GM12878 (cell line): ENCODE measurements at regions not wholly inside any gene's neighbourhood (a gene's known extent, or its start where the extent isn't known, plus 50 kb on each side); places are given as distances from the start of the nearest gene placed in this dataset.

ENCODE experiments used
- ATAC-seq: fragments of 200-7000 bp; cut with Tn5 transposase; 3 replicates; pipeline ENCODE4 v1.9.1; 2020; ENCODE audit warnings: mild to moderate bottlenecking, moderate library complexity
- BruUV-seq: library from RNA; stranded (reverse); fragments of 400-500 nt; replicated peaks from 2 replicates; lab custom pipeline; 2021; lab: Mats Ljungman, UMichigan
- CTCF ChIA-PET: fragments of 300-600 bp; sonication (Branson Sonifier 250); formaldehyde crosslinking; extraction: SDS; loops from one replicate; lab custom pipeline; 2021; ENCODE audit warnings: inconsistent platforms; lab: Yijun Ruan, JAX
- POLR2A ChIA-PET: fragments of 350-600 bp; formaldehyde crosslinking; extraction: SDS; loops from one replicate; lab custom pipeline; 2021; ENCODE audit warnings: inconsistent platforms; lab: Charles Lee
- RAD21 ChIA-PET: fragments of 300-600 bp; sonication (Branson Sonifier 250); formaldehyde crosslinking; loops from one replicate; lab custom pipeline; 2023; ENCODE audit warnings: antibody characterized with exemption; ENCODE audit not compliant: unreplicated experiment; lab: Charles Lee
- SMC1A ChIA-PET: fragments of 300-600 bp; sonication (Branson Sonifier 250); formaldehyde crosslinking; loops from one replicate; lab custom pipeline; 2023; ENCODE audit not compliant: unreplicated experiment, uncharacterized antibody; lab: Charles Lee
- DNase-seq: peaks from one replicate; pipeline ENCODE4 v3.0.0-alpha.2; 2011; ENCODE audit warnings: low read depth, low spot score
- FAIRE-seq: peaks from 3 replicates; lab custom pipeline; 2011; peaks lifted over from hg19 to GRCh38; lab: Jason Lieb, UNC
- H2AFZ ChIP-seq: 2 replicates; pipeline ENCODE4 v1.6.0; 2011; ENCODE audit warnings: low read depth, low read length, control low read depth; ENCODE audit not compliant: control insufficient read depth
- H3K27ac ChIP-seq: 2 replicates; pipeline ENCODE4 v1.5.1; 2011; ENCODE audit warnings: control low read depth; ENCODE audit not compliant: control insufficient read depth, insufficient read depth
- H3K27me3 ChIP-seq, 2 experiments: replicated peaks in 1 of 2; 2 replicates each; pipeline versions ENCODE4 v1.6.0 to v1.6.1; 2011; ENCODE audit warnings: low read length in 1 of 2; ENCODE audit not compliant: control insufficient read depth in 2 of 2, insufficient read depth in 2 of 2
- H3K36me3 ChIP-seq, 2 experiments: 2 replicates each; pipeline ENCODE4 v1.5.1; 2011; ENCODE audit warnings: low read length in 1 of 2; ENCODE audit not compliant: control insufficient read depth in 2 of 2, insufficient read depth in 2 of 2
- H3K4me1 ChIP-seq: 2 replicates; pipeline ENCODE4 v1.6.1; 2011; ENCODE audit warnings: mild to moderate bottlenecking, low read length, moderate library complexity, mixed read lengths; ENCODE audit not compliant: control insufficient read depth, insufficient read depth
- H3K4me2 ChIP-seq: 2 replicates; pipeline ENCODE4 v1.6.0; 2011; ENCODE audit warnings: control low read depth; ENCODE audit not compliant: control insufficient read depth, insufficient read depth
- H3K4me3 ChIP-seq: fragments of 200-600 bp; sonication (generic); 2 replicates; pipeline ENCODE4 v1.5.1; 2016
- H3K79me2 ChIP-seq: 2 replicates; pipeline ENCODE4 v1.6.0; 2011; ENCODE audit warnings: low read length; ENCODE audit not compliant: control insufficient read depth, insufficient read depth
- H3K9ac ChIP-seq: 2 replicates; pipeline ENCODE4 v1.8.0; 2011; ENCODE audit warnings: low read length, control low read depth, mixed read lengths; ENCODE audit not compliant: control insufficient read depth, insufficient read depth
- H3K9me3 ChIP-seq: replicated peaks from 3 replicates; pipeline ENCODE4 v1.5.1; 2011; ENCODE audit warnings: mild to moderate bottlenecking, low read length; ENCODE audit not compliant: control insufficient read depth, insufficient read depth
- H4K20me1 ChIP-seq: 2 replicates; pipeline ENCODE4 v1.6.0; 2011; ENCODE audit not compliant: control insufficient read depth, insufficient read depth
- ATF2 ChIP-seq: IDR thresholded peaks from 2 replicates; pipeline ENCODE4 v1.6.1; 2012; ENCODE audit warnings: low read length, inconsistent platforms
- ATF7 ChIP-seq: fragments of 450-650 bp; IDR thresholded peaks from 2 replicates; pipeline ENCODE4 v1.6.1; 2016; ENCODE audit warnings: low read depth, mild to moderate bottlenecking
- BHLHE40 ChIP-seq, 2 experiments: fragments of 450-650 bp in 1 of 2; IDR thresholded peaks; 2 replicates each; pipeline ENCODE4 v1.6.1; 2011 to 2017; ENCODE audit warnings: low read depth in 2 of 2, borderline replicate concordance in 1 of 2, improper control_type of control experiment in 1 of 2, low read length in 1 of 2, mild to moderate bottlenecking in 1 of 2
- CHD2 ChIP-seq: IDR thresholded peaks from 2 replicates; pipeline ENCODE4 v1.6.1; 2011; ENCODE audit warnings: low read depth, low read length, improper control_type of control experiment, borderline replicate concordance
- CREB1 ChIP-seq: IDR thresholded peaks from 2 replicates; pipeline ENCODE4 v1.6.1; 2012; ENCODE audit warnings: low read depth, mild to moderate bottlenecking, inconsistent platforms
- CTCF ChIP-seq, 3 experiments: IDR thresholded peaks in 2 of 3; conservative IDR thresholded peaks in 1 of 3; 2 replicates each; pipeline ENCODE4 v1.5.1; 2011; ENCODE audit warnings: low read depth in 3 of 3, low read length in 3 of 3, mild to moderate bottlenecking in 3 of 3, control low read depth in 2 of 3, moderate library complexity in 2 of 3, inconsistent platforms in 1 of 3, mixed read lengths in 1 of 3; ENCODE audit not compliant: control insufficient read depth in 2 of 3, insufficient read depth in 1 of 3; ENCODE audit errors: extremely low read depth in 1 of 3
- GABPA ChIP-seq: IDR thresholded peaks from 2 replicates; pipeline ENCODE4 v1.6.1; 2014; ENCODE audit warnings: antibody characterized with exemption, low read depth, mild to moderate bottlenecking, inconsistent platforms
- HDAC6 ChIP-seq: fragments of 200-600 bp; sonication (generic); IDR thresholded peaks from one replicate; pipeline ENCODE4 v1.8.0; 2017; ENCODE audit warnings: antibody characterized with exemption; ENCODE audit not compliant: unreplicated experiment
- IRF4 ChIP-seq: IDR thresholded peaks from 2 replicates; pipeline ENCODE4 v1.6.1; 2011; ENCODE audit warnings: low read depth, low read length
- NFYA ChIP-seq: IDR thresholded peaks from 2 replicates; pipeline ENCODE4 v1.6.1; 2011; ENCODE audit warnings: low read depth, mild to moderate bottlenecking, low read length, improper control_type of control experiment, borderline replicate concordance
- NRF1 ChIP-seq: conservative IDR thresholded peaks from 2 replicates; pipeline ENCODE4 v1.6.1; 2011; ENCODE audit warnings: mild to moderate bottlenecking, low read depth, low read length, improper control_type of control experiment
- PBX3 ChIP-seq: IDR thresholded peaks from 2 replicates; pipeline ENCODE4 v1.6.1; 2011; ENCODE audit warnings: mild to moderate bottlenecking, low read depth, low read length, moderate library complexity; ENCODE audit not compliant: insufficient replicate concordance
- TCF12 ChIP-seq: IDR thresholded peaks from 2 replicates; pipeline ENCODE4 v1.6.1; 2011; ENCODE audit warnings: low read depth, mild to moderate bottlenecking, low read length
- ZBED1 ChIP-seq: IDR thresholded peaks from 2 replicates; pipeline ENCODE4 v1.6.1; 2016; ENCODE audit warnings: borderline replicate concordance
- WGBS: methylation state at CpG from one replicate; pipeline ENCODE4 v1.1.6; 2016; ENCODE audit warnings: low lambda C conversion rate; ENCODE audit not compliant: insufficient replicate concordance, insufficient coverage; ENCODE audit errors: missing lambda C conversion rate; 5-methylcytosine and 5-hydroxymethylcytosine counted together
- in situ Hi-C: fragments of 300-500 bp; cut with MboI; formaldehyde crosslinking; loops from 9 replicates; pipeline ENCODE4 v1.14.3; 2018; ENCODE audit warnings: mixed read lengths
- intact Hi-C: fragments of 100-400 bp; cut with micrococcal nuclease; formaldehyde crosslinking; loops from one replicate; pipeline ENCODE4 v1.14.2; 2022; ENCODE audit not compliant: unreplicated experiment
- TF ChIP-seq, protein P1 (sequence below): IDR thresholded peaks from 2 replicates; pipeline ENCODE4 v1.6.1; 2011; ENCODE audit warnings: low read depth, low read length, improper control_type of control experiment, borderline replicate concordance
- TF ChIP-seq, protein P2 (sequence below): fragments of 150-350 bp; IDR thresholded peaks from 2 replicates; pipeline ENCODE4 v1.6.1; 2016; ENCODE audit warnings: low read depth, low read length

GRCh38 chr11:122193457-122193856 is 77.4 kb upstream of the BLID start:
- Histone ChIP-seq H3K4me1 (no peaks in the 10 kb centered on the region), H2AFZ (no peak overlapping the region), H3K9ac (no peak overlapping the region), H3K4me3 (no peak overlapping the region), H3K4me2 (no peak overlapping the region), H3K9me3 (no peaks in the 10 kb centered on the region), H3K79me2 (no peaks in the 10 kb centered on the region), H3K27ac (no peak overlapping the region), H3K36me3 (no peaks in the 10 kb centered on the region), H4K20me1 (no peaks in the 10 kb centered on the region), H3K27me3 (no peaks in the 10 kb centered on the region)
- intact Hi-C loops, result no loop called here
- SMC1A ChIA-PET, result interaction anchor here (0.6 kb wide), 1 partner anchor 409 kb away, joined by 3 read pairs; no protein-coding TSS in a partner anchor
- POLR2A ChIA-PET, result no interaction called here
- in situ Hi-C loops, result no loop called here
- FAIRE-seq (no peak), ATAC-seq (no peak), DNase-seq (no peak)
- RAD21 ChIA-PET, result no interaction called here
- no TSS peak for BruUV-seq
- CTCF ChIA-PET, result interaction anchor here (2.0 kb wide), 1 partner anchor 22 kb away, joined by 6 read pairs; no protein-coding TSS in a partner anchor
- 0% methylated on average over 1 of the region's 1 CpG for WGBS
- TF ChIP-seq, protein P1, sequence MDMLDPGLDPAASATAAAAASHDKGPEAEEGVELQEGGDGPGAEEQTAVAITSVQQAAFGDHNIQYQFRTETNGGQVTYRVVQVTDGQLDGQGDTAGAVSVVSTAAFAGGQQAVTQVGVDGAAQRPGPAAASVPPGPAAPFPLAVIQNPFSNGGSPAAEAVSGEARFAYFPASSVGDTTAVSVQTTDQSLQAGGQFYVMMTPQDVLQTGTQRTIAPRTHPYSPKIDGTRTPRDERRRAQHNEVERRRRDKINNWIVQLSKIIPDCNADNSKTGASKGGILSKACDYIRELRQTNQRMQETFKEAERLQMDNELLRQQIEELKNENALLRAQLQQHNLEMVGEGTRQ, result no peak
- TF ChIP-seq ATF2 (no peak), NFYA (no peak), BHLHE40 (IDR thresholded peaks at IDR 0.05; ENCODE audit: borderline replicate concordance in 1 of 2, low read depth in 2 of 2, low read length in 1 of 2) (no peak), CREB1 (no peak), IRF4 (no peak), NRF1 (no peak), TCF12 (no peak), ATF7 (no peak), CHD2 (no peak), PBX3 (no peak), GABPA (no peak), ZBED1 (no peak), CTCF (IDR thresholded peaks at IDR 0.05 in 2 of 3, conservative IDR thresholded peaks at IDR 0.05 in 1 of 3; ENCODE audit: control insufficient read depth in 2 of 3, extremely low read depth in 1 of 3, insufficient read depth in 1 of 3, low read depth in 3 of 3, low read length in 3 of 3) (no peak), HDAC6 (no peak)
- TF ChIP-seq, protein P2, sequence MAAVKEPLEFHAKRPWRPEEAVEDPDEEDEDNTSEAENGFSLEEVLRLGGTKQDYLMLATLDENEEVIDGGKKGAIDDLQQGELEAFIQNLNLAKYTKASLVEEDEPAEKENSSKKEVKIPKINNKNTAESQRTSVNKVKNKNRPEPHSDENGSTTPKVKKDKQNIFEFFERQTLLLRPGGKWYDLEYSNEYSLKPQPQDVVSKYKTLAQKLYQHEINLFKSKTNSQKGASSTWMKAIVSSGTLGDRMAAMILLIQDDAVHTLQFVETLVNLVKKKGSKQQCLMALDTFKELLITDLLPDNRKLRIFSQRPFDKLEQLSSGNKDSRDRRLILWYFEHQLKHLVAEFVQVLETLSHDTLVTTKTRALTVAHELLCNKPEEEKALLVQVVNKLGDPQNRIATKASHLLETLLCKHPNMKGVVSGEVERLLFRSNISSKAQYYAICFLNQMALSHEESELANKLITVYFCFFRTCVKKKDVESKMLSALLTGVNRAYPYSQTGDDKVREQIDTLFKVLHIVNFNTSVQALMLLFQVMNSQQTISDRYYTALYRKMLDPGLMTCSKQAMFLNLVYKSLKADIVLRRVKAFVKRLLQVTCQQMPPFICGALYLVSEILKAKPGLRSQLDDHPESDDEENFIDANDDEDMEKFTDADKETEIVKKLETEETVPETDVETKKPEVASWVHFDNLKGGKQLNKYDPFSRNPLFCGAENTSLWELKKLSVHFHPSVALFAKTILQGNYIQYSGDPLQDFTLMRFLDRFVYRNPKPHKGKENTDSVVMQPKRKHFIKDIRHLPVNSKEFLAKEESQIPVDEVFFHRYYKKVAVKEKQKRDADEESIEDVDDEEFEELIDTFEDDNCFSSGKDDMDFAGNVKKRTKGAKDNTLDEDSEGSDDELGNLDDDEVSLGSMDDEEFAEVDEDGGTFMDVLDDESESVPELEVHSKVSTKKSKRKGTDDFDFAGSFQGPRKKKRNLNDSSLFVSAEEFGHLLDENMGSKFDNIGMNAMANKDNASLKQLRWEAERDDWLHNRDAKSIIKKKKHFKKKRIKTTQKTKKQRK, result no peak
